DMS153 treated with DMSO at 0.1 percent for 48 hours (cell line): ENCODE measurements at regions not wholly inside any gene's neighbourhood (a gene's known extent, or its start where the extent isn't known, plus 50 kb on each side); places are given as distances from the start of the nearest gene placed in this dataset.

Experiments used
- DNase-seq: peaks from one replicate; lab custom pipeline; 2025; ENCODE audit not compliant: unreplicated experiment; lab: John Stamatoyannopoulos, UW

GRCh38 chr1:14545422-14546025, 53.0 kb upstream of the KAZN start:
- DNase-seq: no peak

GRCh38 chr1:14546416-14546815, 52.1 kb upstream of the KAZN start:
- no peak for DNase-seq
